Gastroesophageal sphincter (tissue), 3 donors: ENCODE measurements at regions not wholly inside any gene's neighbourhood (a gene's known extent, or its start where the extent isn't known, plus 50 kb on each side); places are given as distances from the start of the nearest gene placed in this dataset.

ENCODE experiments used
- EP300 ChIP-seq: sonication (generic); formaldehyde crosslinking; IDR thresholded peaks from one replicate; pipeline ENCODE4 v1.6.1; 2017; ENCODE audit warnings: antibody characterized with exemption, mild to moderate bottlenecking
- POLR2A ChIP-seq, 2 donors: fragments of 450-650 bp; IDR thresholded peaks; one replicate each; pipeline ENCODE4 v1.6.1; 2017; ENCODE audit warnings: antibody characterized with exemption in 2 of 2, mild to moderate bottlenecking in 2 of 2, moderate library complexity in 1 of 2
- POLR2AphosphoS5 ChIP-seq: sonication (generic); formaldehyde crosslinking; IDR thresholded peaks from one replicate; pipeline ENCODE4 v1.6.1; 2017; ENCODE audit warnings: antibody characterized with exemption
- TF ChIP-seq, protein P1 (sequence below), 4 experiments: fragments of 200-600 bp in 2 of 4; fragments of 450-650 bp in 2 of 4; sonication (generic) in 1 of 4; IDR thresholded peaks; one replicate each; pipeline ENCODE4 v1.5.1; 2017 to 2019; ENCODE audit warnings: antibody characterized with exemption in 4 of 4, mild to moderate bottlenecking in 2 of 4, moderate library complexity in 2 of 4

DNA sequence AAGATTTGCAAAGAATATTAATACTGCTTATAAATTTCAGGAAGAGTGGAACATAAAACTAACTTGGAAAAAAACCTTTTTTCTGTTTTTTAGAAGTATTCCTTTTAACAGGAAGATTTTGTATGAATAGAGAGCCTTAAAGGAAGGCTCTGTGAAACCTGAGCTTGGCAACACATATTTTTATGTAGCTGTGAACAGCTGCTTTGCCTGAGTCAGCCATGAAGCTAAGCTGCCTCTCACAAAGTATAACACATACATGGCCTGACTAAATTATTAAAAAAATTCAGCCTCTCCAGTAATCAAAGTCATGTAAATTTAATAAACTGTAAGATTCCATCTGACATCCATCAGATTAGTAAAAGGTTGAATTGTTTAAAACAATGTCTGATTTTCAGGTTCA is 547.5 kb downstream of the ELAVL2 start:
- TF ChIP-seq EP300 (no peak), POLR2A (IDR thresholded peaks at IDR 0.05) (no peak), POLR2AphosphoS5 (no peak)
- TF ChIP-seq, protein P1, sequence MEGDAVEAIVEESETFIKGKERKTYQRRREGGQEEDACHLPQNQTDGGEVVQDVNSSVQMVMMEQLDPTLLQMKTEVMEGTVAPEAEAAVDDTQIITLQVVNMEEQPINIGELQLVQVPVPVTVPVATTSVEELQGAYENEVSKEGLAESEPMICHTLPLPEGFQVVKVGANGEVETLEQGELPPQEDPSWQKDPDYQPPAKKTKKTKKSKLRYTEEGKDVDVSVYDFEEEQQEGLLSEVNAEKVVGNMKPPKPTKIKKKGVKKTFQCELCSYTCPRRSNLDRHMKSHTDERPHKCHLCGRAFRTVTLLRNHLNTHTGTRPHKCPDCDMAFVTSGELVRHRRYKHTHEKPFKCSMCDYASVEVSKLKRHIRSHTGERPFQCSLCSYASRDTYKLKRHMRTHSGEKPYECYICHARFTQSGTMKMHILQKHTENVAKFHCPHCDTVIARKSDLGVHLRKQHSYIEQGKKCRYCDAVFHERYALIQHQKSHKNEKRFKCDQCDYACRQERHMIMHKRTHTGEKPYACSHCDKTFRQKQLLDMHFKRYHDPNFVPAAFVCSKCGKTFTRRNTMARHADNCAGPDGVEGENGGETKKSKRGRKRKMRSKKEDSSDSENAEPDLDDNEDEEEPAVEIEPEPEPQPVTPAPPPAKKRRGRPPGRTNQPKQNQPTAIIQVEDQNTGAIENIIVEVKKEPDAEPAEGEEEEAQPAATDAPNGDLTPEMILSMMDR (IDR thresholded peaks at IDR 0.05), result no peak
